Hematopoietic multipotent progenitor cell (in vitro differentiated cells): ENCODE measurements at regions not wholly inside any gene's neighbourhood (a gene's known extent, or its start where the extent isn't known, plus 50 kb on each side); places are given as distances from the start of the nearest gene placed in this dataset.
A peak's percentile ranks its signal among the peaks of the same experiment; 100 is the strongest.

Experiments
- DNase-seq, 3 donors: peaks; one replicate each; pipeline ENCODE4 v3.0.0-alpha.2; 2011 to 2015; ENCODE audit warnings: low read depth in 2 of 3, low spot score in 2 of 3

DNA sequence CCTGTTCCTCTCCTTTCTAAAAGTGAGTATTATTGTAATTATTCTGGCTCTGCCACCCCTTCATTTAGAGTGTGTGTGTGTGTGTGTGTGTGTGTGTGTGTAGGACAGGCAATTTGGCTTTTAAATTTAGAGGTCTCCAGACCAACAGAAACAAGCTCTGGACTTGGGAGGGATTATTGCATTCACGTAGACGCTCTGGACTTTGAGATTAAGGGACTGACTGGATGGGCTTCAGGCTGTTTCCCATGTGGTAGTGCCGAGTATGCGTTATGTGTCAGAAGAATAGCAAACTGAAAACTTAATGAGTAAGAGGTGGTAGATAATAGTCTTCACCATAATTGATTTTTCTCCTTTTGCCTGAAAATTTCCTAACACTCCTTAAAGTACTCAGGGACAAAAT is 281.9 kb downstream of the USP25 start:
- DNase-seq, result no peak

DNA sequence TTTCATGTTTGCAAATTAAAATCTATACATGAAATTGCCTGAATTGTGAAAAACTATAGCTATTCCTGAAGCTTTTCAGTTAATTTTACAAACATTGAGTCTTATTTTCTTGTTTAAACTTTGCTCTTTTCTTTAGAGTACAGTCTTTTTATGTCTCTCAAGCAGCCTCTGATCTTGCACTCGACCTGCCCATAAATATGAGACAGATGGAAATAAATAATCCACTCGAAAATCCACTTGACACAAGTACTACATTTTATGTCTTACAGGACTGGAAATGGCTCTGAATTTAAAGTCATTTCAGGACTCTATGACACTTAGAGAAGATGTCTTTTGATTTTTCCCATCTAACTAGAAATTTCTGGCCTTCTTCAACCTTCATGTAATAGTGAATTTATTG is 283.8 kb downstream of the USP25 start:
- no peak for DNase-seq

DNA sequence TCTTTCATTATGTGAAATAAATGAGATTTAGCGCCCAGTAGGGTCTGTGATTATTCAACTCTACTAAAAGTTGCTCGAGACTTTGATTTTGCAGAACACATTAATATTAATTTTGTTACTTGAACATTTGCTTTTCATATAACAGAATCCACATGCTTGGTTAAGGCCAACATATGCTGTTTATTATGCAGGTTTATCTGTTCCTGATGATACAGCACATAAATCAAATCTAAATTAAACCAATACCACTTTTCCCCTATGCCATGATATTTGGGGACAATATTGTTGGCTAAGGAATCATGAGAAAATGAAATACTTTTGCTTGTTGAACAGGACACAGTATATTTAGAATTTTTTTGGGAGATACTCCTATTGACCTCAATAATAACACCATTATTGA is 291.1 kb downstream of the USP25 start:
- DNase-seq, result no peak

GRCh38 chr21:16022116-16022515 is 292.3 kb downstream of the USP25 start:
- no peak for DNase-seq

DNA sequence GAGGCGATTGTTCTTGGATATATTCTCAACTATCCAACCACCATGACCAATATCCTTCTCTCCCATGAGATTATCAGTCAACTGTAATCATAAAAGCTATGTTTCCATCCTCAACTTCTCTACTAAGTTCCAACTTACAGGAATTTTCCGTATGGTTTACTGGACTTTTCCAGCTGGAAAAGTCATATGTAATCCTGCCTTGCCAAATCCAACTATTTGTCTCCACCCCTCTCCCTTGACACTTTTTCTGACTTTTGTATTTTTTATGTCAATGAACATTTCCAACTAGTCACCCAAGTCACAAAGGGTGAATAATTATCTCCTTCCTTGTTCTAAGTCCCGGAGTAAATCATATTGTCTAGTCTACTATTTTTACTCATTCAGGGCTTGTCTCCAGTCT is 293.1 kb downstream of the USP25 start:
- DNase-seq, result no peak

DNA sequence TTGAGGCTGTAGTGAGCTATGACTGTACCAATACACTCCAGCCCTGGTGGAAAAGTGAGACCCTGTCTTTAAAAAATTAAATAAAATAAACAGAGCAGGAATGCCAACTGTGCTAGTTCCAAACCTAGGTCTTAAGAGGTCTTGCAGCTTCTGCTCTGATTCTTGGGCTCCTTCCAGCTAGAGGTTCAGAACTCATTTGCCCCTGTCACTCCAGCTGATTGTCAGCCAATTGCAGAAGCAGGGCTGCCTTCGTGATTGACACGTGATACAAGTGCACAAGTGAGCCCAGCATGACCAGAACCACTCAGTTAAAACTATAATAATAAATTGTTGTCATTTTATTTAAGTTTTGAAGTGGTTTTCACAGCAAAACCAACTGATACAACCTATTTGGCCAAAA is 298.4 kb downstream of the USP25 start:
- no peak for DNase-seq

DNA sequence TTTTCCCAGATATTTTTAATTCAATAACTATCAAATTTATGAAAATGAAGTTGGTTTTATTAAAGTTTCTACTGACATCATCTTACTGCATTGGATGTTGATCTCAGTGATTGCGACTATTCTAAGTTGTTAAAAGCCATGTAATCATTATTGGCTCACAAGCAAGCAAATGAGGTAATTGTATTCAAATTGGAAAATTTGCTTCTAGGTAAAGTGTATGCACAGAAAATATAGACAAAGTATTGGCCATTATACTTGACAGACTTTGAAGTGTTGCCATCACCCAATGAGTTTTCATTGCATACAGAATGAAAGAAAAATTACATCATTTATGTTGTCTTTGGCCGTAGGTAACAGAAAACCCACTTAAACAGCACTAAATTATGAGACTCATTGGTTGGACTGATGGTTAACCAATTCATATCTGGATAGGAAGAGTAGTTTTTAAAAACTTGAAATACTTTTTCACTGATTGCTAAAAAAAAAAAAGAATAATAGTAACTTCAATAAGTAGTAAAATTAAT is 299.2 kb downstream of the USP25 start:
- no peak for DNase-seq

- no peak for DNase-seq
These were observed 303.4 kb downstream of the USP25 start for GRCh38 chr21:16033193-16033592.

DNA sequence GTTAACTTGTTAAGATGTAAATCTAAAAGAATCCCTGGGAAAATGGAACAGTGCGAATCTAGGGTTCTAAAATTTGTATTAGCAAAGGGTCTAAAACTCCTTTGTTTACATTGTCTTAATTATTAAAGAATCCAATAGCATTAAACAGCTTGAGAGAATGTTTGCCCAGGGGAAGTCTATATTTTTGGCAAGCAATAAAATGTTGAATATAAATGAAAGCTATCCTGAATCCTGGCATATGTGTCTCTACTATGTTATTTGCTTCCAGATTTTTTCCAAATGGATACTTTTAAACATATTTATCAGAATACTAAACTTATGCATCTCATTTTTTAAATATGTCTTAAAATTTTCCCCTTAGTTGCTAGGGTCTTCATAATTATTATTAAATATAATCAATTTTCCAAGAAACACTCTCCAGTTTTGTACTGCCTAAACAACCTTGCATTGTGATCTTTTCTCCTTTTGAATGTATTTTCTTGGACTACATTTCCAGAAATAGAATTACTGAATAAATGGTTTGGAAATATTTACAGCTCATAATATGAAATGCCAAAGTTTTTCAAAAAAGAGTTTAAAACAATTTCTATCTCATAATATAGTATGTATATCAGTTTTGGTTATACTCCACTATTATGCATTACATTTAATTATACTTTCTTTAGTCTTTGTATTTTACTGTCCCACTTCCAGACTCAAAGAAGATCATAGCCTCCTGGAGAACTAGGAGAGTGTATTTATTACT is 304.8 kb downstream of the USP25 start:
- DNase-seq, result no peak

DNA sequence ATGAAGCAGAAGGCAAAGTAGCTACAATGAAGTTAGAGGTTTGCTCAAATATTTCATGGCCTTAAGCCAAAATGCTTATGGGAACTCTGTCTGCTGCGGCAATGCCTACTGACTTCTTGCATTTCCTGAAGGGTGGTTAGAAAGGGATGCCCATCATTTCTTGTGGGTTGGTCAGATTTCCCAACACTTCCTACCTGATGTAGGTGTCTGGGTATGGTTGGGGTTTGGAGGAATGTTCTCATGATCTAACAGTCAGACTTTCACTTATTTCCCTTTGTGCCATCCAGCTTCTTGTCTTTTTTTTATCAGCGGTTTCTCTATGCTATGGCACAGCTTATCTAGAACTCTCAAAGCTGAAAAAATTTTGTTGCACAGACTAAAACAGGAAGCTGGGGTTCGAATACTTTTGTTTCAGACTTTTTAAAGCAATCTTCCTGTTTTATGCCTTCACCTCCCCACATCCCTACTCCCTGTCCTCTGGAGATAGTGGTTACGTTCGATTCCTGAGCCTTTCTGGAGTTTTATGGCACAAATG is 307.7 kb downstream of the USP25 start:
- DNase-seq, result peak in 2 of 3 donors; percentile 35 to 73

DNA sequence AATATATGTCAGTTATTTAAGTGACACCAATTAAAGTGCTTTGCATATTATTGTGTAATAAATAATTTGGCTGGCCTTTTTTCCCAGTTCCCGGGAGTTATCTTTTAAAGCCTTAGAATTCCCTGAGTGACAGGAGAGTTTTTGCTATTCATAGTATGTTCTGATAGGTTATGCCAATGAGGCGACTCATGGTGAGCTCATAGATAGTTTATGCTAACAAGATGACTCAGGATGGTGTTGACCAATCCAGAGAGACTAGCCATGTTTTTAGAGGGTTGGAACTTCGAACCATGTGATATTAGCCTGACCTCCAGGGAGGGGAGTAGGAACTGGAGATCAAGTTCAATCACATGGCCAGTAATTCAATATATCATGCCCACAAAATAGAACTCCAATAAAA is 310.8 kb downstream of the USP25 start:
- no peak for DNase-seq

GRCh38 chr21:16044676-16045075 is 314.9 kb downstream of the USP25 start:
- DNase-seq, result no peak

- DNase-seq, result no peak
These were observed 317.0 kb downstream of the USP25 start for GRCh38 chr21:16046656-16047330.

GRCh38 chr21:16047904-16048303 is 318.1 kb downstream of the USP25 start:
- DNase-seq, result no peak

DNA sequence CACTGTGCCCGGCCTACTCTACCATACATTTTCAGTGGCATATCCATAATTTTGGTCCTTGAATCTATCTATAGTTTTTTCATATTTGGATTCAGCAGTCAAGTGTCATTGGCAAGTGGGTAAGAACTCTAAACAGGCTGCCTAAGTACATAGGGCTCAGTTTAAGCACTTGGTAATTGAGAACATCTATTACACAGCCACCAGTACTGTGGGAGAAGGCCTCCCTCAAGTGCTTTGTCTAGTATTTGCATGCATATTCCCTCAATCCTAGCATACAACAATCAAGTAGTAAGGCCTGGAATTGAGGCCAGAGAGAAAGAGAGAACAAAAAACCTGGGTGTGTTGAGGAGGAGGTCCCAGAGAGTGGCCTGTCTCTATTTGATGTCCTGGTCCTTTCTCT is 325.2 kb downstream of the USP25 start:
- DNase-seq, result no peak

- DNase-seq, result no peak
These were observed 329.1 kb downstream of the USP25 start for GRCh38 chr21:16058896-16059295.

DNA sequence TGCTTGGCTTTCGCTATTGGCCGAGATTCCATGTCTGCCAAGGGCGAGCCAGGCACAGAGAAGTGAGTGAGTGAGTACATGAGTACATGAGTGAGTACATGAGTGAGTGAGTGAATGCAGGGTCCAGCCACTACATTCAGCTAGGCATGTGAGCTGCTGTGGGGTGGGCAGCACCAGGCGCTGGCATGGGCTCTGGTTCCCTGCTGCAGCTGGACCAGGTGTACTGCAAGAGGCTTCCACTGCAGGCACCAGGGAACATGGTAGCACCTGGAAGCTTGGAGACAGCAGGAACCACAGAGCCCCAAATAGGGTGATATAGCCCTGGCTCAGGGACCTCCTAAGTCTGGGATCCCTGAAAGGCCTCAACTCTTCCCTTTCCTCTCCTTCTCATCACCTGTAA is 330.2 kb downstream of the USP25 start:
- DNase-seq, result no peak

DNA sequence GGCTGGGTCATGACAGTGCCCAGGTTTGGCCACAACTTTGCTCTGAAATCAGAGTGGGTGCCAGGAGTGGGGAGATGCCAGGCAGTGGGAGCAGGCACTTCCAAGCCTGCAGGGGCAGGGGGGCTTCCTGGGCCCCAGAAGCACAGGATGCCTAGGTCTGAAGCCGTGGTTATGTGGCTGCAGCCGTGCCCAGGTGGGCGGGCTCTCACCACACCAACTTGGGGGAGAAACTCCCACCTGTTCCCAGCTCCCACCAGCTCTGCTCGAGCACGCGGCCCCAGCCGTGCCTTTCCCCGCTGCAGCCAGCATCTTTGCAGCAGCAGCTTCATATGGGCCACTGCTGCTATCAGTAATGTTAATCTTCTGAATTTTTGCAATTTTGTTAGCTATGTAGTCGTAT is 331.4 kb downstream of the USP25 start:
- DNase-seq, result no peak

DNA sequence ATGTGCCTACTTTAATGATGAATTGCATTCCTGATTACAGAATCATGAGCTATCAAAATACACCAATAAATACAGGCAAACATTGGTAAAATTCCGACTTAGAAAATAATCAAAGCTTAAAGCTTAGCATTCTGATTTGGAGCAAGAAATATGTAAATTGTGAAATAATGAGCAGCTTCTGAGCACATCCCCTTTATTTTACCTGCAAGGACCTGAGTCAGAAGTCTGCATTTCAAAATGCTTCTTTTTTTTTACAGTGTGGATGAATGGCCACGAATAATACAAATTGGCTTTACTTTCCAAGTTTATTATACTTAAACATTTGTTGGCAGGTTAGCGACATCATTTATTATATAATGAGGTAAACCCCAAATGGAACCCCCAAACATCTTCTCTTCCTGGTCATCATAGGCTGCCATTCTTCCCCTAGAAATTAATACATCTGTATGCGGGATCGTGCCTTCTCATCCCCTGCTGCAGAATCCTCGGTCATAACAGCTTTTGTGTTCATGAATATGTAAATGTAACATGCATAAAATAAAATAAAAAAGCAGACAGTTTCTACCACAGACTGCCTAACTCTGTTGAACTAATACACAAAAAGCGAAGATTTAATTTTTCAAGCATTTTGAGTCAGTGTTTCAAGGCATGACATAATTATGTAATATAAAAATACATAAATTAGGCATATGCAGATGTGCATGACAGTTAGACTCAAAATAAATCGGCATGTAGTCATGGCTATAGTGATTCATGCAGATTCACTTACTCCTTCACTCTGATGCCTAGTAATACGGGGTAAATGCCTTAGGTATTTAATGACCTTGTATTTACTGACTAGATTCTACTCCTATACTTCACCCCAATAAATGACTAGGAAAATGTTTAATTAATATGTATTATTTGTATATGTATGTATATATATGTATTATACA is 339.7 kb downstream of the USP25 start:
- no peak for DNase-seq

DNA sequence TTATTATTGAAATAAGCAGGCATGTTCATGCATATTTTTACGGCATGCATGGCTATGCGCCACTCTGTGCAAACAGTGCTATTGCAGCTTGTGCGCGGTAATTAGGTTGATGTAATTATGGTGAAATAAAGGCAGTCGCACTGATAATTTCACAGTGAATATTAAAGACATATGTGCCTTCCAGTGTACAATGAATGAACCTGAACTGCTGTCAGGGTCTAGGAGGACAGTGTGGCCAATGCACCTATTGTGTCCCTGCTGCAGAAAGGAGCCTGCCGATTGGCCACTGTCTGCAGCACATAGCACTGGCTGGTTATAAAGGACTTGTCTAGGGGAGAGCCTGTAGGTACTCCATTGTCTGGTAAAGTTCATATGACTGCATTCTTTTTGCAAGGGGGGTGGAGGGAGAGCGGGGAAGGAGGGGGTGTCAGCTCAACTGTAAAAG is 340.4 kb downstream of the USP25 start:
- no peak for DNase-seq

DNA sequence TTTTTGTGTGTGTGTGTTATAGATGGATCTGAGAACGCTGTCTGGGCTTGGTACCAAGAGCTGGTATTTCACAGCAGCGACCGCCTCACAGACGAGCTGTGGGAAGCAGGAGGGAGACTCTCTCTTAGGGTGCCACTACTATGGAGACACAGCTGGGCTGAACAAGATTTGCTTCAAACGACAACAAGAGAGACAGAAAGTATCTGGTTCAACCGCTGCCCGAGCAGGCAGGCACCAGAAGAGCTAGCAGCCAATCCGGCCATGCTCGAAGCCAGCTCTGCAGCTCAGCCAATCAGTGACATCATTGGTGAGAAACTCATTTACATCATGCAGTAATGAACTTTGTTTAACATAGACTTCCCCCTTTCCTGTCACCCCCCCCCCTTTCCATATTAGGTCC is 341.3 kb downstream of the USP25 start:
- no peak for DNase-seq
